ENCODE measurements at regions not wholly inside any gene's neighbourhood (a gene's known extent, or its start where the extent isn't known, plus 50 kb on each side); places are given as distances from the start of the nearest gene placed in this dataset.

- Histone ChIP-seq H3K27me3 (no peaks in the 10 kb centered on the region), H3K36me3 (no peaks in the 10 kb centered on the region), H3K4me1 (no peaks in the 10 kb centered on the region), H3K9me3 (no peaks in the 10 kb centered on the region), H3K4me3 (no peak overlapping the region), H3K27ac (no peak overlapping the region)
- DNase-seq (ENCODE audit: low spot score): no peak
- no peak for TF ChIP-seq CTCF (IDR thresholded peaks at IDR 0.05)
Observed at GRCh38 chr13:111638233-111638632, 317.8 kb downstream of the TEX29 start.

- H3K27ac ChIP-seq: no peak overlapping the region
- no peaks in the 10 kb centered on the region for H3K4me1 ChIP-seq
- DNase-seq (ENCODE audit: low spot score): no peak
- H3K27me3 ChIP-seq: no peaks in the 10 kb centered on the region
- no peaks in the 10 kb centered on the region for H3K36me3 ChIP-seq
- no peak for TF ChIP-seq CTCF (IDR thresholded peaks at IDR 0.05)
- no peak overlapping the region for H3K4me3 ChIP-seq
- H3K9me3 ChIP-seq: no peaks in the 10 kb centered on the region
Observed at GRCh38 chr13:111639196-111639705, 318.8 kb downstream of the TEX29 start.

GRCh38 chr13:111640006-111640405 lies 319.6 kb downstream of the TEX29 start:
- no peaks in the 10 kb centered on the region for H3K27me3 ChIP-seq
- no peaks in the 10 kb centered on the region for H3K4me1 ChIP-seq
- H3K27ac ChIP-seq: no peak overlapping the region
- DNase-seq (ENCODE audit: low spot score): no peak
- H3K36me3 ChIP-seq: no peaks in the 10 kb centered on the region
- no peaks in the 10 kb centered on the region for H3K9me3 ChIP-seq
- H3K4me3 ChIP-seq: no peak overlapping the region
- no peak for TF ChIP-seq CTCF (IDR thresholded peaks at IDR 0.05)

- Histone ChIP-seq H3K4me1 (no peaks in the 10 kb centered on the region), H3K27me3 (no peaks in the 10 kb centered on the region), H3K36me3 (no peaks in the 10 kb centered on the region), H3K9me3 (no peaks in the 10 kb centered on the region), H3K4me3 (no peak overlapping the region), H3K27ac (no peak overlapping the region)
- no peak for TF ChIP-seq CTCF (IDR thresholded peaks at IDR 0.05)
- DNase-seq (ENCODE audit: low spot score): no peak
Observed at GRCh38 chr13:111640476-111640875, 320.0 kb downstream of the TEX29 start.

- Histone ChIP-seq H3K9me3 (no peaks in the 10 kb centered on the region), H3K36me3 (no peaks in the 10 kb centered on the region), H3K4me3 (no peak overlapping the region), H3K4me1 (no peaks in the 10 kb centered on the region), H3K27ac (no peak overlapping the region), H3K27me3 (no peaks in the 10 kb centered on the region)
- no peak for DNase-seq (ENCODE audit: low spot score)
- no peak for TF ChIP-seq CTCF (IDR thresholded peaks at IDR 0.05)
Observed at GRCh38 chr13:111642156-111642767, 321.8 kb downstream of the TEX29 start.

GRCh38 chr13:111644750-111645149 lies 324.3 kb downstream of the TEX29 start:
- no peak for DNase-seq (ENCODE audit: low spot score)
- no peak overlapping the region for H3K27ac ChIP-seq
- H3K4me1 ChIP-seq: no peaks in the 10 kb centered on the region
- no peak overlapping the region for H3K4me3 ChIP-seq
- no peaks in the 10 kb centered on the region for H3K9me3 ChIP-seq
- H3K27me3 ChIP-seq: no peaks in the 10 kb centered on the region
- no peaks in the 10 kb centered on the region for H3K36me3 ChIP-seq
- no peak for TF ChIP-seq CTCF (IDR thresholded peaks at IDR 0.05)
